Tibial nerve (tissue), 3 donors: ENCODE measurements at regions not wholly inside any gene's neighbourhood (a gene's known extent, or its start where the extent isn't known, plus 50 kb on each side); places are given as distances from the start of the nearest gene placed in this dataset.

Source experiments
- POLR2A ChIP-seq, 2 donors: fragments of 450-650 bp; IDR thresholded peaks; one replicate each; pipeline ENCODE4 v1.6.1; 2017; ENCODE audit warnings: antibody characterized with exemption in 2 of 2, mild to moderate bottlenecking in 2 of 2, moderate library complexity in 2 of 2
- TF ChIP-seq, protein P1 (sequence below), 5 experiments: fragments of 200-600 bp in 3 of 5; fragments of 450-650 bp in 2 of 5; sonication (generic) in 3 of 5; IDR thresholded peaks; one replicate each; pipeline ENCODE4 v1.5.1; 2016 to 2019; ENCODE audit warnings: antibody characterized with exemption in 5 of 5, mild to moderate bottlenecking in 3 of 5, moderate library complexity in 2 of 5

GRCh38 chr2:52861596-52861995 is 906.0 kb upstream of the CHAC2 start:
- no peak for TF ChIP-seq POLR2A (IDR thresholded peaks at IDR 0.05)
- TF ChIP-seq, protein P1, sequence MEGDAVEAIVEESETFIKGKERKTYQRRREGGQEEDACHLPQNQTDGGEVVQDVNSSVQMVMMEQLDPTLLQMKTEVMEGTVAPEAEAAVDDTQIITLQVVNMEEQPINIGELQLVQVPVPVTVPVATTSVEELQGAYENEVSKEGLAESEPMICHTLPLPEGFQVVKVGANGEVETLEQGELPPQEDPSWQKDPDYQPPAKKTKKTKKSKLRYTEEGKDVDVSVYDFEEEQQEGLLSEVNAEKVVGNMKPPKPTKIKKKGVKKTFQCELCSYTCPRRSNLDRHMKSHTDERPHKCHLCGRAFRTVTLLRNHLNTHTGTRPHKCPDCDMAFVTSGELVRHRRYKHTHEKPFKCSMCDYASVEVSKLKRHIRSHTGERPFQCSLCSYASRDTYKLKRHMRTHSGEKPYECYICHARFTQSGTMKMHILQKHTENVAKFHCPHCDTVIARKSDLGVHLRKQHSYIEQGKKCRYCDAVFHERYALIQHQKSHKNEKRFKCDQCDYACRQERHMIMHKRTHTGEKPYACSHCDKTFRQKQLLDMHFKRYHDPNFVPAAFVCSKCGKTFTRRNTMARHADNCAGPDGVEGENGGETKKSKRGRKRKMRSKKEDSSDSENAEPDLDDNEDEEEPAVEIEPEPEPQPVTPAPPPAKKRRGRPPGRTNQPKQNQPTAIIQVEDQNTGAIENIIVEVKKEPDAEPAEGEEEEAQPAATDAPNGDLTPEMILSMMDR (IDR thresholded peaks at IDR 0.05) = no peak
